ENCODE measurements at regions not wholly inside any gene's neighbourhood (a gene's known extent, or its start where the extent isn't known, plus 50 kb on each side); places are given as distances from the start of the nearest gene placed in this dataset.

DNA sequence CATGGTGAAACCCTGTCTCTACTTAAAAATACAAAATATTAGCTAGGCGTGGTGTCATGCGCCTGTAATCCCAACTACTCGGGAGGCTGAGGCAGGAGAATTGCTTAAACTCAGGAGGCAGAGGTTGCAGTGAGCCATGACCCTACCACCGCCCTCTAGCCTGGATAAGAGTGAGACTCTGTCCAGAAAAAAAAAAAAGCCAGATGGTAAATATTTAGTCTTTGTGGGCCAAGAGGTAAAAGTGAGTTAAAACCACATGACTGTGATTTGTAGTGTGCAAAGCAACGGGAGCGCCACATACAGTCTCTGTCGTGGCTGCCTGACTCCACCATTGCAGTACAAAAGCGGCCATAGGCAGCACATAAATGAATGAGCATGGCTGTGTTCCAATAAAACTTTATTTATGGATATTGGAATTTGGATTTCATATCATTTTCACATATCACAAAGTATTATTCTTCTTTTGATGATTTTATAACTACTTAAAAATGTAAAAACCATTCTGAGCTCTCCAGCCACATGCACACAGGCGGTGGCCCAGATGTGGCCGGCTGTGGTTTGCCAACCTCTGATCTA lies 51.8 kb upstream of the CASZ1 start:
- DNase-seq = no peak

DNA sequence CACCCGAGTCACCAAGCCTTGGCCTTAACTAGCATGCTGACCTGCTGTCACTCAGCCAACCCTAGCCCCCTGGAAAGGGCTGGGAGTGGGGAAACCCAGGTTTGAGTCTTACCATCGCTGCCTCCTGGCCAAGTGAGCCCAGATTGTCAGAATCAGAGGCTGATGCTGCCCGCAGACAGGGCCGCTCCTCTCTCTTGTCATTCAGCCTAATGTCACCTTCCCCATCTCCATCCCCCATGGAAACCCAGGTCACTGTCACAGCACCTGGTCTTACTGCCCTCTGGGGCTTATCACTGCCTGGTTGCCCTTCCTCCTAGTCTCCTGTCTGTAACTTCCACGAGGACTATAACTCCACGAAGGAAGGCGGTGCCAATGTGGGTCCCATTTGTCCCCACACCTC lies 53.6 kb upstream of the CASZ1 start:
- no peak for DNase-seq

DNA sequence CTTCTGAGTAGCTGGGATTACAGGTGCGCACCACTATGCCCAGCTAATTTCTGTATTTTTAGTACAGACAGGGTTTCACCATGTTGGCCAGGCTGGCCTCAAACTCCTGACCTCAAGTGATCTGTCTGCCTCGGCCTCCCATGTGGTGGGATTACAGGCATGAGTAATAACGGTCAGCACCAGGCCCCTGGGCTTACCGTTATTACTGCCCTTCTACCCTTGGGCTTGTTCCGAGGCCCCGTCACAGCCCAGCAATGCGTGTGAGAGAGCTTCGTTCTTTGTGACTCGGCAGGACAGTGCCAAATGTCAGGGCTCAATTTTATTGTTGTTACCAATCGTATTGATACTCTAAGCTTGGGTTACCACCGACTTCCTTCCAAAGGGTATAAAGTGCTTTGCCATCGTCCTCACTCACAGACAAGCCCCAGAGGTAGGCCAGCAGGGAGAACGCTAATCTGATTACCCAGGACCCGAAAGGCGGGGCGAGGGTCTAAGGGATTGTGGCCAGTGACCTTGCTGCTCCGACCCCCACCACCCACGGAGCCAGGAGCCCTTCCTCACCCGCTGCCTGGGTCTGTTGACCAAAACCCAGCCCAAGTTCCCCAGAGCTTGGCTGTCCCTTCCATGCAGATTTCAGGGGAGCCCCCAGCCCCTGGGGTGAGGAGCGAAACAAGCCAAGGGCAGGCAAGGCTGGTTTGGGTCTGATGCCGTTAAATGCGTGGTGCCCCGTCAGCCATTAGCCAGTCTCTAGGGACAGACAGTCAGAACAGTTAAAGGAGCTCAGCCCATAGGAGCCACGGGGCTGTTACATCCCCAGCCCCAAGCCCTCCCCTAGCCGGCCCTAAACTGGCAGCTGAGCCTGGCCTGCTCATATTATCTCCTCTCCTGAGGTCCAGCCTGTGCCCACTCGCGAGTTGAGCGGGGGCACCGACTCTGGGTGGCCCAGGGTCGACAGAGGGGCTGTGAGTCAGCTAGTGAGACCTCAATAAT lies 54.9 kb upstream of the CASZ1 start:
- no peak for DNase-seq

DNA sequence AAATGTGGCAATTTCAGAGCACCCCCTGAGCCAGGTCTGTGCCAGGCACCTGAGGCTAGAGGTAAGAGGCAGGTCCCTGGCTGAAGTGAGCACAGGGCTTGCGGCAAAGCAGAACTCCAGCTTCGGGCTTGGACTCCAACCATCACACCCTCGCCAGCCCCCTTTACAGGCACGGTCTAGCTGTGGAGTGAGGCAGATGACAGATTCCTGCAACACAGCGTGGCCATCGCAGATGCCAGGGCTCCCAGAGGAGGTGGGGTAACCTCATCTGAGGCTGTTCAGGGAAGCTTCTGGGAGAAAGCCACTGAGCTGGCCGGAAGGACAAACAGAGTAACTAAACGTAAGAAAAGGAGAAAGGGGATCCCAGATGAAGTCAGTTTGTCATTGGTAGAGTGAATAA lies 55.6 kb upstream of the CASZ1 start:
- no peak for DNase-seq

DNA sequence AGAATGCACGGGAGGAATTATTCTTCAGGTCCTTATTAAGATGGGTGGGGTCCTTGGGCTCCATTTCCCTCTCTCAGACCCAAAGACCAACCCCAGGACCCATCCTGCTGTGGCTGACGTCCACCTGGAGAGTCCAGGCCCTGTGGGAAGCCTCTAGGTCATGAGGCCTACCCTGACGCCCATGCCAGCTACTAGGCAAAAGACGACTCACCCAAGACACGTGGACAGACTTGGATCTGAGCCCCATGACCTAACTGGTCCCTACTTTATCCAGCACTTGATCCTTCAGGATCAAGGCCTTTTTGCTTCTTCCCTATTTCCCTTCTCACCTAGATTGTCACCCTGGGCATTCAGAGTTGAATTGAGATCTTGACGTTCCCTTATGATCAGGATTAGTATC lies 56.0 kb upstream of the CASZ1 start:
- no peak for DNase-seq

DNA sequence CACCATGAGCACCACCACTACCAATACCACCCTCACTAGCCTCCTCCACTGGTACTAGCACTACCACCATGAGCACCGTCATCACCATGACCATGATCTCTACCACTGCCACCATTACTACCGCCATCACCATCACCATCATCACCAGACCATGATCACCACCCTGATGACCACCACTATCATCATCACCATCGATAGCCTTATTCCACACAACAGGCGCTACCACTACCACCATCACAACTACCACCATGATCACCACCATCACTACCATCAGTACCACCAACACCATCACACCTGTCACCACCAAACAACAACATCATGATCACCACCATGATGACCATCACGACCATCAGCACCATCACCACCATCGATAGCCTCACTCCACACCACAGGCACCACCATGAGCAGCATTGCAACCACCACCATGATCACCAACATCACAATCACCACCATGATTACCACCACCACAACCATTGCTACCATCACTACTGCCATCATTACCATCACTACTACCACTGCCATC lies 56.6 kb upstream of the CASZ1 start:
- no peak for DNase-seq

DNA sequence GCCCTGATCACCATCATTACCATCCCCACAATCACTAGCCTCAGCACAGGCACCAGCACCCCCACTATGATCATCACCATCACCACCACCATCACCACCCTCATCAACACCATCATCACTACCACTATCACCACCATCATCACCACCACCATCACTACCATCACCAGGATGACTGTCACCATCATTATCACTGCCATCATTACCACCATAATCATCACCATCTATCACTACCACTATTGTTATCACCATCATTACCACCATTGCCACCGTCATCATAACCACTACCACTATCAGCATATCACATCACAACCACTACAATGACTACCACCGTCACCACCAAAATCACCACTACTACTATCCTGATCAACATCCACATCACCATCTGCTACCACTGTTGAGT lies 57.3 kb upstream of the CASZ1 start:
- no peak for DNase-seq

DNA sequence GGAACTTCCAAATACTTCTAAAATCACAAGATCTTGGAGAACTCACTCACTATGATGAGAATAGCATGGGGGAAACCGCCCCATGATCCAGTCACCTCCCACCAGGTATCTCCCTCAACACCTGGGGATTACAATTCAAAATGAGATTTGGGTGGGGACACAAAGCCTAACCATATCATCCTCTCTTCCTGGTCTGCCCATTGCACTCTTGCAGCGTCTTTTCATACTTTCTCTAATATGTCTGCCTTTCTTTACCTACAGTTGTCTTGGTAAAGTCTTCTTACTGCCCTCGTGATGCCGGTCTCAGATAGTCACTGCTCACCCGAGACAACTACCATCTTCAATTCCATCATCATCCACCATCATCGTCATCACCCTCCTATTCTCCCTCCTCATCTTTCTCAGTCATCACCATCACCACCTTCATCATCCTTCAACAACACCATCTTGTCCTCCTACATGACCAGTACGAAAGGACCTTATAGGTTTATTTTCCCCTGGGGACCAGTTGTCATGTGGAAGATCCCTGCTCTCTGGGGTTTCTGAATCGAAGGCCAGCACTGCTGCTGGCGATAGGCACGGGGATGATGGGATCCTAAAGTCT lies 58.5 kb upstream of the CASZ1 start:
- no peak for DNase-seq

DNA sequence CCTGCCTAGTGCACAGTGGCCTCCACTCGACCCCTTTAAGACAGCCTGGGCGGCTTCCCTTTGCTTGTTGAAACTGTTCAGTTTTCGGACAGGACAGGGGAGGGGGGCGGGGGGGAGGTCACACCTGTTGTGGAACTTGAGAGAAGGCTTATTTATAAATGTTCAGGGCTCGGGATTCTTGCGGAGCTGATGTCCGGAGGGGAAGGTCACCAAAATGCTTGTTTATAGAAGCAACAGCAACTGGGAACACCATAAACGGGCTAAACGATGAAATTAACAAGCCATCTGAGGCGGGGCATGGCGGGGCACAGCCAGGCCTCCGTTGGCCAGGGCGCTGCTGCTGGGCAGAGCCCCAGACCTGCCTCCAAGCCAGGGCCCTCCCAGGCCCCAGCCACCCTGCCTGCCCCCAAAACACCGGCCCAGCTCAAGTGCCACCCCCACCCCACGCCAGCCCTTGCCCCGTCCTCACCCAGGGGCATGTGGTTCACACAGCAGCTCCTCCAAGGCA lies 59.8 kb upstream of the CASZ1 start:
- no peak for DNase-seq

DNA sequence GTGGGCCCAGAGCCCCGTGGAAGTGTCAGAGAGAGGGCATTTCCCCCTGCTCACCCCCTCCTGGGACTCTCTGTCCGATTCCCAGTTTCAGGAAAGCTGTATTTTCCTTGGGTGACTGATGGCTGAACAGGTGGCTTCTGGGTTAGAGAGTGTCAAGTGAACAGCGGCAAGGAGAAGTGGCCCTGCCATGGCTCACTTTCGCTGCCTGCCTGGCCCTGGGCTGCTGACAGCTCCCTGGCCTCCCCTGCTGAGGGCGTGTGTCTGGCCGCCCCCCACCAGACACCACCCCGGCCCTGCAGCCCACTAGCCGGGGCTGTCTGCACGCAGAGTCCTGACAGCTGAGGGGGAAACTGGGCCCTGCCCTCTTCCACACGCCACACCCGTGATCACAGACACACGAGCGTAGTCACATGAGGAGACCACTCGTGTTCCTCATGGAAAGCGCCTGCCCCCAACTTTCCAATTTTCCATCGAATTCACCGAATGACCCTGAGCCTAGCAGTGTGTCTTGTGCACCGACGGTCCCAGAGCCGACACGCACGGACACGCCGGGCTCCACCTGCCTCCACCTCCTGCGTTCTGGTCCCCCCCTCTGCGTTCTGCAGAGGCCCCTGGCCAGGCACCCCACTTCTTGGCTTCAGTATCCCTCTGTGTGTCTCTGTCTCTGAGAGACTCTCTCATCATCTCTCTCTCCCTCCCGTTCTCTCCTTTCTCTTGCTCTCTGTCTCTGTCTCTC lies 60.6 kb upstream of the CASZ1 start:
- DNase-seq = no peak

DNA sequence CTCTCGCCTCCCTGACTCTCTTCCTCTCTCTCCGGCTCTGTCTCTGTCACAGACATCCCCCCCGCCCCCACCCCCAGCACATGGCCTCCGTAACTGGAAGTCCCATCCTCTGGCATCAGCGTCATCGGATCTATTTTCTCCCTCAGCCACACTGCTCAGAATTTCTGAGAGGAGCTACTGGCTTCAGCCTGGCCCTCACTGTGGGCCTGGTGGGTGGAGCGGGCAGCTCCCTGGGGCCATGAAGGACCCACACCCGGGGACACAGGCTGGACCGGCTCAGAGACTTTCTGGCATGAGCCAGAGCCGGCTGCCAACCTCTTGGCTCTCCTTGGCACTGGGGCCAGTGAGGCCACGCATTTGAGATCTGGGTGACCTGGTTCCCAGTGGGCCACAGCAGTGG lies 61.2 kb upstream of the CASZ1 start:
- DNase-seq = no peak

DNA sequence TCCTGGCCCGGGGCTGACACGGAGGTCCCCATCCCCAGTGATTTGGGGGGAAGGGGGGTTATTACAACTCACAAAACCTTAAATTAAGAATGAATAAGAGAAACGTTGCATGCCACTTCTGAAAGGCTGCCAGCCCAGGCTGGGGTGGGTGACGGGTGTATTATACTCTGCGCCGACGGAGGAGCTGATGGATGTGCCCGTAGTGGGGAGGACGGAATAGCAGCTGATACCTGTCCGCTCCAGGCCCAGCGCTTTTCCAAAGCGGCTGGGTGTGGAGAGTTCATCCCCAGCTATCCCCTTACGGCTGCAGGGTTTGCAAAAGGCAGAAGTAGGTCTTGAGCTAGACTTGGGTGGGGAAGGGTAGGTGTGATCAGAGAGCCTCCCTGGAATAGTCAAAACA lies 63.8 kb upstream of the CASZ1 start:
- no peak for DNase-seq

DNA sequence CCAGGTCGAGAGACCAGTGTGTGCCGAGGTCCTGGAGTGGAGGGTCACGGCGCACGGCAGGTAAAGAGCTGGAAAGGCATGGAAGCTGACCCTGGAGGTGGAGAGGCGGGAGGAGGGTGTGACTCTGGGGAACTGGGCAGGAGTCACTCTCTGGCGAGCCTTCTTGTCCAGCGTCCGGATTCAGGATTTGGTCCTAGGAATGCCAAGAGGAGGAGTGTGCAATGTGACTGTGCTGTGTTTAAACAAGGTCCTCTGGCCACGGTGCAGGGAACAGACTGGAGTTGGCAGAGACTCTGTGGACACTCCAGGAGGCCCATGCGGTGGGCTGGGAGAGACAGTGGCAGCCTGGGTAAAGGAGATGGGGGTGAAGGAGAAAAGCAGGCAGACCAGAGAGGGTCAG lies 64.2 kb upstream of the CASZ1 start:
- DNase-seq = no peak

DNA sequence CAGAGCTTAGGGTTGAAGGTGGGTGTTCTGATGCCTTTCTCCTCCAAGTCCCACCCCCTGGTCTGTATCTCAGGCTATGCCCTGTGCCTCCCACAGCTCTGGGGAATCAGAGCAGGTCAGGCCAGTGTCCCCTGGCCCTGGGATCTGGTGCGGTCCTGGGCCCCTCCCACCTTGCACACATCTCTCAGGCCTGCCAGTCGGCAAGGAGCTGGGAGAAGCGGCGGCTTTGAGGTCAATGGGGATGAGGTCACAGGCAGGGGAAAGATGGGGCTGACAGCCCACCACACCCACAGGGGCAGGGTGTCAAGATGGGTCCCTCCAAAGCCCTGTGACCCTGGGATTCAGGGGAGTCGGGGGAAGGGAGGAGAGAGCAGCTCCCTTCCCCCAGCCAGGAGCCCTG lies 65.4 kb upstream of the CASZ1 start:
- DNase-seq = no peak

DNA sequence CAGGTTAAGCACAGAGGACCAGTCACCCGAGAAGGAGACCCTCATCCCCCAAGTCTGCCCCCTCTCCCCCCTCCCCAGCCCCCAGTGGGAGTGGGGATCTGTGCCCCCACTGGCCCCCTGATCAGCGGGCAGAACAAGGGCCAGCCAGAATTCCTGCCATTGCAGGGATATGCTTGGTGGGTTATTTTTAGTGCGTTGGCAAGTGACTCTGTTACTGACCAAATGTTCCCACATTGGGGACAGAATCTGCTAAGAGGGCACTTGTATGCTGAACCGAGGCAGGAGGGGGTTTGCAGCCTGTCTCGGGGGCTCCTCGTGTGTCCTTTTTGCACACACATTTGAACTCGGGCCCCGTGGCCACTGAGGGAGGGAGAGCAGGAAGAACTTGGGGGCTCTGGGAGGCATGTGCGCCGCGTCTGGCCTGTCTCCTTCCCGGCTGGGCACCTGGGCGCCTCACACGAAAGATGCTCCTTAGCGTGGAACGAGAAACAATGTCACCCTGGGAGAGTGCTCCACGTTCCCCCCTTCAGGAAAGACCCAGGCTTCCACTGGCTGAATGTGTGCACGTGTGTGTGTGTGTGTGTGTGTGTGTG lies 66.4 kb upstream of the CASZ1 start:
- no peak for DNase-seq

DNA sequence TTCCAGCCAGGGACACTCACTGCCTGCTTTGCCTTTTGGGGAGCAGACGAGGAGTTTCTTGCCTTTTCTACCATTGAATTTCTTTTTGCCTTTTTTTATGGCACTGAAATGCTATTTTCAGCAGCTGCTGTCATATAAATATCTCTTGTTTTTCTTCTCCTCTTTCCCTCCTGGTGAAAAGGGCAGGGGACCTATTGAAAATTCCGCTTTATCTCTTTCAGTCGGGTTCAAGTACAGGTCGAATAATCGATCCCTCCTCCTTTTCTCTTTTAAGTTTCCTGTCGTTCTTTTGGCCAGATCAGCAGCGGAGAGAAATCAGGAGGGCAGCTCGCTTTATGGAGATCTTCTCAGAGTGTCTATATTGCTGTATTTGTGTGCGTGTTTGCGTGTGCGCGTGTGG lies 67.4 kb upstream of the CASZ1 start:
- DNase-seq = no peak

DNA sequence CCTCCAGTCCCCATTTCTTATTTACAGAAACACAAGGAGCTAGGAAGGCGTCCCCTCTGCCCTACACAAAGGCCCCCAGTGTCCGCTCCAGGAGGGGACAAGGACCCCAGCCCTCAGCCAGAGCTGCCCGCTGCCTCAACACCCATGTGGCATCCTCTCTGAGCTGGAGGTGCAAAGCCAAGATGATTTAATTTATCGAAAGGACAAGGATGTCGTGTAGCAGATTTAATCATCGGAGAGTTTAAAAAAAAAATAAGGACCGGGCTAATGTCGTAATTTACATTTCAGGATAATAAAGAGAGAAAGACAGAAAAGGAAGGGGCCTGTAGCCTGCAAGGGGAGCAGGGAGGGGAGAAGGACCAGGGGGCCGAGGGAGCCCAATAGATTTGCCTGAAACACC lies 68.3 kb upstream of the CASZ1 start:
- no peak for DNase-seq

DNA sequence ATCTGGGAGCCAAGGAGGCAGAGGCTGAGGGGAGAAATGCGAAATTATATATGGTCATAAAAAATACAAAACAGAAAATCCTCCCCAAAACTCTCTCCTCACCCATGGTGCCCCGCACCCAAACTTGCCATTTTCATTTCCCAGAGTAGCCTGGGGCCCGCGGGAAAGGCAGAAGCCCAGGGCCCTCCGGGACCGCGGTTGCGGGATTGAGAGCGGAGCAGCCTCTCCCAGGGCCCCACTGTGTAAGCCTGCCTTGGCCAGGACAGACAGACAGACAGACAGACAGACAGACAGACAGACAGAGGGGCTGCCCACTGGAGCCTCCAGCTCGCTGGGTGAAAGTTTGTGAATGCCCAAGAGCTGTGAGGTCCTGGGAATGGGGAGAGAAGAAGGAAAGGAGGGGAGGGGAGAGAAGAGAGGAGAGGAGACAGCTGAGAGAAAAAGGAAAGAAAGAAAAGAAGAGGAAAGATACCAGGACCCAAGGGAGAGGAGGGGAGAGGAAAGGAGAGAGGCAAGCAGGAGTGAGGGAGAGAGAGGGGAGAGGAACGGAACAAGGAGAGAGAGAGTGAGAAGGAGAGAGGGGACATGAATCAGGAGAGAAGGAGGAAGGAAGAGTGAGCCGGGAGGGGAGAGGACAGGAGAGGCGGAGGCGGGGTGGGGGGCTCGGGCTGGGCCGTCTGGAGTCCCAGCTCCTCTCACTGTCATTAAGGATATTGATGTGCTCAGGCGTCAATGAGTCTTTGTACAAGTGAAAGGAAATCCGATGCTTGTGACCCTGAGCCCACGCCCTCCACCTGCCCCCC lies 69.3 kb upstream of the CASZ1 start:
- no peak for DNase-seq

DNA sequence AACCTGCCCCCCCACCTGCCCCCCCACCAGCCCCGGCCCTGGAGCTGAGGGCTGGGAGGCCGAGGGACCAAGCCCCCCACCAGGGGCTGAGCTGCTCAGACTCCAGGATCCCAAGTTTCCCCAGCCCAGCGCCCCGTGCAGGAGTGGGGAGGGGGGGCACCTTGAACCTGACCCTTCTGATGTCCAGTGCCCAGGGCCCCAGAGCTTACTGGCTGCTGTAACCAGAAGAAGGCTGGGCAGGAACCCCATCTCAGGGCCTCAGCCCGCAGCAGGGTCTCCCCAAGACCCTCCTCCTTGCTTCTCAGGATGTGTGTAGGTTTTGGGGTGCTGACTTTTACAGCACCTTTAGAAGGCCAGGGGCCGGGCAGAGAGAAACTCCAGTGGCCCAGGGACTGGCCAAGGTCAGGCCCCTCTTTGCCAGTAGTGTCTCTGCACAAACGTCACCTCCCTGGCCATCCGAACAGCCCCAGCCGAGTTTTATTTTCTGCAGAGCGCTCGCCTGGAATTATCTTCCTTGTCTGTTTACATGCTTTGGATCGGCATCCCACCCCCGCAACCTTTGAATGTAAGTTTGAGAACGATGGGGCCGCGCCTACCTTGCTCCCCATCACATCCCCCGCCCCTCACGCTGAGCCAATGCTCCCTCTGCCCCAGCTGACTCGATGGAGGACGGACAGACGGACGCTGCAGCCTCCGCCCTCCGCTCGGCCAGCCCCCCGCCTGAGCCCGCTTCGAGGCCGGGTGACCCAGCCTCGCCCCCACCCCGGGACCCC lies 70.1 kb upstream of the CASZ1 start:
- DNase-seq = peak; percentile 59

DNA sequence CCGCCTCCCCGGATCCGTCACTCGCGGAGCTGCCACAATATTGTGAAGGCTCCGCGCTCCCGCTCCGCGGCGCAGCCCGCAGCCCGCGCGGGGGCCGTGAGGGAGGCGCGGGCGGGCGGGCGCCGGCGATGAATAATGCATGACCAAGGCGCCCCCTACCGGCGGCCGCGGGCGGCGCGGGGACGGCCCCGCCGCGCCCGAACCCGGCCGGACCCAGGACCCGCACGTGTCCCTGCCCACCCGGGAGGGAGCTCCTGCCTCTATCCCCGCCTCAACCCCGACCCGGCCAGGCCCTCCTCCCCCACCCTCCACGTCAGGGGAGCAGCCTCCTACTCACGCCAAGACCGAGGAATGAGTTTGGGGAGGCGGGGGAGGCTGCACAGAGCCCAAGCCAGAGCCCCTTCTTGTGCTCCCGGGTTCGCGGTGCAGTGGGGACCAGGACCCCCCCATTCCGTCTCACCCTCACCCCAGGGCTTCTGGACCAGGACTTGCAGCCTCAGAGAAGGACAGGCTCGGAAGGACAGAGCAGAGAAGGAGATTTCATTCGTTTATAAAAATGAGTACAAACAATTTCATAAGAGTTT lies 70.8 kb upstream of the CASZ1 start:
- peak; percentile 90 for DNase-seq
